GM12865 (cell line): ENCODE measurements at regions not wholly inside any gene's neighbourhood (a gene's known extent, or its start where the extent isn't known, plus 50 kb on each side); places are given as distances from the start of the nearest gene placed in this dataset.

Experiments used
- DNase-seq: peaks from one replicate; pipeline ENCODE4 v3.0.0; 2010; ENCODE audit warnings: low read depth
- H3K4me3 ChIP-seq: 2 replicates; pipeline ENCODE4 v1.5.1; 2011; ENCODE audit warnings: mild to moderate bottlenecking, low read depth, low read length, control low read depth
- CTCF ChIP-seq: IDR thresholded peaks from 2 replicates; pipeline ENCODE4 v1.5.1; 2011; ENCODE audit warnings: low read length, control low read depth, low read depth, inconsistent platforms; ENCODE audit not compliant: insufficient read depth; ENCODE audit errors: missing control alignments

- DNase-seq: no peak
- TF ChIP-seq CTCF: no peak
Measured at GRCh38 chr18:44584900-44585299, 95.8 kb upstream of the SETBP1 start.

GRCh38 chr18:44586782-44587524 is 93.7 kb upstream of the SETBP1 start:
- TF ChIP-seq CTCF: no peak
- no peak for DNase-seq
- no peak overlapping the region for H3K4me3 ChIP-seq

More at GRCh38 chr18:44584900-44585299, 95.8 kb upstream of the SETBP1 start:
- H3K4me3 ChIP-seq: no peak overlapping the region

GRCh38 chr18:44588508-44588907 is 92.2 kb upstream of the SETBP1 start:
- DNase-seq: no peak
- H3K4me3 ChIP-seq: no peak overlapping the region

GRCh38 chr18:44589693-44590355 is 90.9 kb upstream of the SETBP1 start:
- no peak for DNase-seq
- H3K4me3 ChIP-seq: no peak overlapping the region
- no peak for TF ChIP-seq CTCF

More at GRCh38 chr18:44588508-44588907, 92.2 kb upstream of the SETBP1 start:
- no peak for TF ChIP-seq CTCF

- TF ChIP-seq CTCF: no peak
- DNase-seq: no peak
- no peak overlapping the region for H3K4me3 ChIP-seq
Measured at GRCh38 chr18:44590956-44591670, 89.6 kb upstream of the SETBP1 start.

- no peak for TF ChIP-seq CTCF
- no peak overlapping the region for H3K4me3 ChIP-seq
- no peak for DNase-seq
Measured at GRCh38 chr18:44592639-44593038, 88.0 kb upstream of the SETBP1 start.
